Spleen (tissue), 11 donors: ENCODE measurements at regions not wholly inside any gene's neighbourhood (a gene's known extent, or its start where the extent isn't known, plus 50 kb on each side); places are given as distances from the start of the nearest gene placed in this dataset.
"Not testable (repeated sequence)": the region's sequence is repeated elsewhere in the genome, so short reads cannot be mapped to it uniquely, and the experiment has no call there.

Experiments
- DNase-seq: peaks from one replicate; pipeline ENCODE4 v3.0.0-alpha.2; 2020
- H3K27ac ChIP-seq, 8 donors: fragments of 200-600 bp; sonication (generic) in 7 of 8; 1 replicate in 4 of 8; 2 replicates in 4 of 8; pipeline versions ENCODE4 v1.5.0 to v1.8.0; 2016 to 2021; ENCODE audit warnings: inconsistent platforms in 4 of 8, mild to moderate bottlenecking in 4 of 8, moderate library complexity in 1 of 8
- H3K27me3 ChIP-seq, 7 donors: fragments of 200-600 bp; sonication (generic) in 6 of 7; replicated peaks in 1 of 7; 1 replicate in 4 of 7; 2 replicates in 3 of 7; pipeline versions ENCODE4 v1.5.0 to v1.8.0; 2016 to 2021; ENCODE audit warnings: inconsistent platforms in 3 of 7, mild to moderate bottlenecking in 1 of 7
- H3K36me3 ChIP-seq, 6 donors: fragments of 200-600 bp; sonication (generic) in 5 of 6; 1 replicate in 4 of 6; 2 replicates in 2 of 6; pipeline versions ENCODE4 v1.5.0 to v1.8.0; 2016 to 2021; ENCODE audit warnings: inconsistent platforms in 2 of 6
- H3K4me1 ChIP-seq, 6 donors: fragments of 200-600 bp; sonication (generic) in 5 of 6; 1 replicate in 3 of 6; 2 replicates in 3 of 6; pipeline versions ENCODE4 v1.5.0 to v1.8.0; 2016 to 2021; ENCODE audit warnings: inconsistent platforms in 3 of 6
- H3K4me3 ChIP-seq, 8 donors: fragments of 200-600 bp; sonication (generic) in 7 of 8; 1 replicate in 4 of 8; 2 replicates in 4 of 8; pipeline versions ENCODE4 v1.5.0 to v1.8.0; 2016 to 2021; ENCODE audit warnings: inconsistent platforms in 4 of 8, mild to moderate bottlenecking in 4 of 8, moderate library complexity in 2 of 8
- H3K9me3 ChIP-seq, 8 donors: fragments of 200-600 bp; sonication (generic) in 7 of 8; 1 replicate in 4 of 8; 2 replicates in 4 of 8; pipeline versions ENCODE4 v1.5.0 to v1.8.0; 2016 to 2021; ENCODE audit warnings: inconsistent platforms in 4 of 8
- POLR2A ChIP-seq, 3 donors: fragments of 450-650 bp; IDR thresholded peaks; one replicate each; pipeline ENCODE4 v1.5.1; 2017; ENCODE audit warnings: antibody characterized with exemption in 3 of 3, mild to moderate bottlenecking in 1 of 3
- POLR2AphosphoS5 ChIP-seq, 3 donors: sonication (generic); formaldehyde crosslinking; IDR thresholded peaks; one replicate each; pipeline ENCODE4 v1.5.1; 2017; ENCODE audit warnings: antibody characterized with exemption in 3 of 3
- WGBS, 5 donors: extraction: QIAGEN DNeasy Blood & Tissue Kit in 3 of 5; methylation state at CpG; one replicate each; pipeline versions ENCODE4 v1.1.5 to v1.1.7; 2013 to 2018; 5-methylcytosine and 5-hydroxymethylcytosine counted together
- intact Hi-C: fragments of 100-400 bp; cut with DNase I; formaldehyde crosslinking; loops from one replicate; pipeline ENCODE4 v1.15.0; 2023; ENCODE audit warnings: low total_unique reads
- TF ChIP-seq, protein P1 (sequence below), 11 experiments: fragments of 200-600 bp in 7 of 11; fragments of 450-650 bp in 4 of 11; sonication (generic) in 4 of 11; IDR thresholded peaks in 8 of 11; conservative IDR thresholded peaks in 3 of 11; 1 replicate in 7 of 11; 2 replicates in 4 of 11; pipeline versions ENCODE4 v1.4.0 to v1.8.0; 2016 to 2021; ENCODE audit warnings: antibody characterized with exemption in 11 of 11, inconsistent platforms in 4 of 11, mild to moderate bottlenecking in 1 of 11
- donor health status: healthy with polysubstance abuse.
- donor health status: DM: no; HTN: no; CAD: no; lungs with moderate emphysema.
- donor health status: DM: no; HTN: no; CAD: no.
- donor health status: Bipolar disorder and iron deficiency.
- donor health status: healthy.
- donor health status: DM: no; HTN: no; CAD: no.
- donor health status: DM: yes; HTN: yes; CAD: no.

DNA sequence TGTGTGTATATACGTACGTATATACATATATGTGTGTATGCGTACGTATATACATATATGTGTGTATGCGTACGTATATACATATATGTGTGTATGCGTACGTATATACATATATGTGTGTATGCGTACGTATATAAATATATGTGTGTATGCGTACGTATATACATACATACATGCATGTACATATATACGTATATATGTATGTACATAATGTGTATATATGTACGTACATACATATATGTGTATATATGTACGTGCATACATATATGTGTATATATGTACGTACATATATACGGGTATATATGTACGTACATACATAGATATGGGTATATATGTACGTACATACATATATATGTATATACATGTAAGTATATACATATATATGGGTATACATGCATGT is 332.1 kb downstream of the CRPPA start:
- WGBS, 5 donors, result 84 to 93% (median 85%) methylated on average over 19 of the region's 19 CpGs
- H3K36me3 ChIP-seq, result no peaks in the 10 kb centered on the region
- H3K4me3 ChIP-seq, result no peak overlapping the region
- intact Hi-C loops, result no loop called here
- H3K27me3 ChIP-seq, result no peaks in the 10 kb centered on the region
- DNase-seq, result no peak
- H3K4me1 ChIP-seq, result no peaks in the 10 kb centered on the region
- TF ChIP-seq, protein P1, sequence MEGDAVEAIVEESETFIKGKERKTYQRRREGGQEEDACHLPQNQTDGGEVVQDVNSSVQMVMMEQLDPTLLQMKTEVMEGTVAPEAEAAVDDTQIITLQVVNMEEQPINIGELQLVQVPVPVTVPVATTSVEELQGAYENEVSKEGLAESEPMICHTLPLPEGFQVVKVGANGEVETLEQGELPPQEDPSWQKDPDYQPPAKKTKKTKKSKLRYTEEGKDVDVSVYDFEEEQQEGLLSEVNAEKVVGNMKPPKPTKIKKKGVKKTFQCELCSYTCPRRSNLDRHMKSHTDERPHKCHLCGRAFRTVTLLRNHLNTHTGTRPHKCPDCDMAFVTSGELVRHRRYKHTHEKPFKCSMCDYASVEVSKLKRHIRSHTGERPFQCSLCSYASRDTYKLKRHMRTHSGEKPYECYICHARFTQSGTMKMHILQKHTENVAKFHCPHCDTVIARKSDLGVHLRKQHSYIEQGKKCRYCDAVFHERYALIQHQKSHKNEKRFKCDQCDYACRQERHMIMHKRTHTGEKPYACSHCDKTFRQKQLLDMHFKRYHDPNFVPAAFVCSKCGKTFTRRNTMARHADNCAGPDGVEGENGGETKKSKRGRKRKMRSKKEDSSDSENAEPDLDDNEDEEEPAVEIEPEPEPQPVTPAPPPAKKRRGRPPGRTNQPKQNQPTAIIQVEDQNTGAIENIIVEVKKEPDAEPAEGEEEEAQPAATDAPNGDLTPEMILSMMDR (IDR thresholded peaks at IDR 0.05 in 8 of 11, conservative IDR thresholded peaks at IDR 0.05 in 3 of 11), result no peak
- TF ChIP-seq POLR2AphosphoS5 (IDR thresholded peaks at IDR 0.05) (no peak), POLR2A (IDR thresholded peaks at IDR 0.05) (no peak)
- no peak overlapping the region for H3K27ac ChIP-seq
- H3K9me3 ChIP-seq, result no peaks in the 10 kb centered on the region

DNA sequence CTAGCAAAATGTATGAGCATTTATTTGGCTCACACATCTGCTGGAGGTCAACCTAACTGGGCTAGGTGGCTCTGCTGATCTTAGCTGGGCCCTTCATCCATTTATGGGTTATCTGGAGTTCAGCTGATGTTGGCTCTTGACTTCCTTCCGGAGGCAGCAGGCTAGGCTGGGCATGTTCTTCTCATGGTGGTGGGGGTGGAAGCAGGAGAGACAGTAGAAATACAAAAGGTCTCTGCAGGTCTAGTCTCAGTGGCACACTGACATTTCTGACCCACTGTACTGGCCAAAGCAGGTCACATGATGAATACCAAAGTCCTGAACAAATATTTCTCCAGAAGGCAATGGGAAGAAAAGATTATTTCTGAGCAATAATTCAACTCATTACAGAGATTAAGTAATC is 334.6 kb downstream of the CRPPA start:
- Histone ChIP-seq H3K4me3 (no peak overlapping the region), H3K36me3 (no peaks in the 10 kb centered on the region), H3K9me3 (no peaks in the 10 kb centered on the region), H3K27ac (no peak overlapping the region), H3K27me3 (no peaks in the 10 kb centered on the region), H3K4me1 (no peaks in the 10 kb centered on the region)
- whole genome bisulfite sequencing, 5 donors, result 71 to 93% (median 79%) methylated on average over 1 of the region's 1 CpG
- TF ChIP-seq POLR2AphosphoS5 (IDR thresholded peaks at IDR 0.05) (no peak), POLR2A (IDR thresholded peaks at IDR 0.05) (no peak)
- TF ChIP-seq, protein P1 (IDR thresholded peaks at IDR 0.05 in 8 of 11, conservative IDR thresholded peaks at IDR 0.05 in 3 of 11), result no peak
- no peak for DNase-seq
- intact Hi-C loops, result no loop called here

DNA sequence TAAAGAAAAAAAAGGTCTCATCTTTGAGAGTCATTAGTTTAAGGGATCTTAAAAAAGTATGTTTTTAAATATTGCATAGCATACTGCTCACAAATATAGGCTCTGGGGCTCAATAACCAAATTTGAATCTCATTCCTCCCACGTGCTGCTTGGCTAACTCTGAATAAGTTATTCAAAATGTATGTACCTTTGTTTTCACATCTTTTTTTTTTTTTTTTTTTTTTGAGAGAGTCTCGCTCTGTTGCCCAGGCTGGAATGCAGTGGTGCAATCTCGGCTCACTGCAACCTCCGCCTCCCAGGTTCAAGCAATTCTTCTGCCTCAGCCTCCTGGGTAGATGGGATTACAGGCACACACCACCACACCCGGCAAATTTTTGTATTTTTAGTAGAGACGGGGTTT is 335.6 kb downstream of the CRPPA start:
- intact Hi-C loops, H3K4me1 ChIP-seq, H3K27ac ChIP-seq, H3K4me3 ChIP-seq, H3K36me3 ChIP-seq, H3K27me3 ChIP-seq, H3K9me3 ChIP-seq, DNase-seq: not testable (repeated sequence)
- 81 to 98% (median 89%) methylated on average over 5 to 6 of the region's 6 CpGs for WGBS, 5 donors

DNA sequence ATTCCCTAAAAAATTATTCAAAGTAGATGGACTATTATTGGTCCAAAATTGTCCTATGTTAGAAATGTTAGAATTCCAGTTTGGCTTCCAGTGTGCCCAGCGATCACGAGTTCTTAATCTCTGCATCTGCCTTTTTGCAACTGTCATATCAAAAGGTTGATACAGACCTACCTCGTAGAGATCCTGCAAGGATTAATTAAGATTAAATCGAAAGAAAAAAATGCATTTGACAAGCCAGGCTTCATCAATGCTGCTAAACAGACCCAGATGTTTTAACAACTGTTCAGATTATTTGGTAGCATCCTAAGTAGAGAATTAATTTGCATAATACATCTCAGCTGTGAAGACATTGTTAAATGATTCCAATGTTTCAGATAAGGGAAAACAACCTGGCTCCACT is 336.5 kb downstream of the CRPPA start:
- TF ChIP-seq POLR2A (IDR thresholded peaks at IDR 0.05) (no peak), POLR2AphosphoS5 (IDR thresholded peaks at IDR 0.05) (no peak)
- TF ChIP-seq, protein P1 (IDR thresholded peaks at IDR 0.05 in 8 of 11, conservative IDR thresholded peaks at IDR 0.05 in 3 of 11), result no peak
- Histone ChIP-seq H3K27ac (no peak overlapping the region), H3K36me3 (no peaks in the 10 kb centered on the region), H3K4me3 (no peak overlapping the region), H3K4me1 (no peaks in the 10 kb centered on the region), H3K9me3 (no peaks in the 10 kb centered on the region), H3K27me3 (no peaks in the 10 kb centered on the region)
- WGBS, 5 donors, result 85 to 93% (median 90%) methylated on average over 4 of the region's 4 CpGs
- intact Hi-C loops, result no loop called here
- no peak for DNase-seq

DNA sequence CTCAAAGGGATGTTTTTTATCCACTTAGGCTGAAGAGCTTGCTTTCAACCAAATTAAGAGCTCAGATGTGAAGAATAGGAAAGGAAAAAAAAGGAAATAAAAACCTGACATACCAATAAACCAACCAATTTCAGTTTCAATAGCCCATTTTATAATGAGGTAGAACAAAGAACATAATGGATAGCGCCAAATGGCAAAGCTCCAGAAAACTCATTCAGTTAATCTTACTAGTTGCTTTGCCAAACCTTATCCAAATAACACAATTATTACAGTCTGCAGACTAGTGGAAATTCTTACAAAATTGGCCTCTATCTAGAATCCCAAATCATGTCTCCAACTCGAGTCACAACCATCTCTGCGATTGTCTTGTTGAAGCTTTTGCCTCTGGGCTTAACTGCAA is 337.0 kb downstream of the CRPPA start:
- 78 to 93% (median 89%) methylated on average over 3 of the region's 3 CpGs for WGBS, 5 donors
- intact Hi-C loops, result no loop called here
- H3K27ac ChIP-seq, result no peak overlapping the region

More for the DNA sequence above, 337.0 kb downstream of the CRPPA start:
- DNase-seq, result no peak
- Histone ChIP-seq H3K9me3 (no peaks in the 10 kb centered on the region), H3K36me3 (no peaks in the 10 kb centered on the region), H3K27me3 (no peaks in the 10 kb centered on the region), H3K4me3 (no peak overlapping the region), H3K4me1 (no peaks in the 10 kb centered on the region)
- TF ChIP-seq POLR2A (IDR thresholded peaks at IDR 0.05), result no peak
- TF ChIP-seq, protein P1 (IDR thresholded peaks at IDR 0.05 in 8 of 11, conservative IDR thresholded peaks at IDR 0.05 in 3 of 11), result no peak
- no peak for TF ChIP-seq POLR2AphosphoS5 (IDR thresholded peaks at IDR 0.05)
